H1 (cell line): ENCODE measurements at regions not wholly inside any gene's neighbourhood (a gene's known extent, or its start where the extent isn't known, plus 50 kb on each side); places are given as distances from the start of the nearest gene placed in this dataset.

Experiments used
- TF ChIP-seq, protein P1 (sequence below): IDR thresholded peaks from 2 replicates; pipeline ENCODE4 v1.6.1; 2012; ENCODE audit warnings: inconsistent platforms

DNA sequence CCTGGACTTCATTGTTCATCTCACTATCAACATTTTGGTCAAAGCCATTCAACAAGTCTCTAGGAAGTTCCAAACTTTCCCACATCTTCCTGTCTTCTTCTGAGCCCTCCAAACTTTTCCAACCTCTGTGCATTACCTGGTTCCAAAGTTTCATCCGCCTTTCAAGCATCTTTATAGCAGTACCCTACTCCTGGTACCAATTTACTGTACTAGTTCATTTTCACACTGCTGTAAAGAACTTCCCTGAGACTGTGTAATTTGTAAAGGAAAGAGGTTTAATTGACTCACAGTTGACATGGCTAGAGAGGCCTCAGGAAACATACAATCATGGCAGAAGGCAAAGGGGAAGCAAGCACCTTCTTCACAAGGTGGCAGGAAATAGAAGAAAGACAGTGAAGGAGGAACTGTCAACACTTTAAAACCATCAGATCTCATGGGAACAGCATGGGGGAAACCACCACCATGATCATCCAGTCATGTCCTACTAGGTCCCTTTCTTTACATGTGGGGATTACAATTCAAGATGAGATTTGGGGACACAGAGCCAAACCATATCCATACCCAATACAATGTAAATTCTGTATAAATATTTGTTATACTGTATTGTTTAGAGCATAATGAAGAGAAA, 109.7 kb downstream of the C12orf75 start (continued):
- TF ChIP-seq, protein P1, sequence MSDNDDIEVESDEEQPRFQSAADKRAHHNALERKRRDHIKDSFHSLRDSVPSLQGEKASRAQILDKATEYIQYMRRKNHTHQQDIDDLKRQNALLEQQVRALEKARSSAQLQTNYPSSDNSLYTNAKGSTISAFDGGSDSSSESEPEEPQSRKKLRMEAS, result no peak
- TF ChIP-seq, all 59 proteins: peak for 0
